ENCODE measurements at regions not wholly inside any gene's neighbourhood (a gene's known extent, or its start where the extent isn't known, plus 50 kb on each side); places are given as distances from the start of the nearest gene placed in this dataset.
"Not testable (repeated sequence)": the region's sequence is repeated elsewhere in the genome, so short reads cannot be mapped to it uniquely, and the experiment has no call there.

- no peak for DNase-seq
These were observed 150.5 kb upstream of the LPP start for GRCh38 chr3:188003188-188004171.

- no peak for DNase-seq
These were observed 147.1 kb upstream of the LPP start for GRCh38 chr3:188006726-188007393.

GRCh38 chr3:188007897-188008296 is 146.1 kb upstream of the LPP start:
- DNase-seq: no peak

- DNase-seq: no peak
These were observed 145.3 kb upstream of the LPP start for GRCh38 chr3:188008582-188009213.

- no peak for DNase-seq
These were observed 143.5 kb upstream of the LPP start for GRCh38 chr3:188010478-188010877.

GRCh38 chr3:188019727-188020126 is 134.2 kb upstream of the LPP start:
- DNase-seq: no peak

GRCh38 chr3:188021041-188021440 is 132.9 kb upstream of the LPP start:
- DNase-seq: no peak

GRCh38 chr3:188021502-188022040 is 132.4 kb upstream of the LPP start:
- no peak for DNase-seq

- not testable (repeated sequence) for DNase-seq
These were observed 131.1 kb upstream of the LPP start for GRCh38 chr3:188022902-188023301.

- no peak for DNase-seq
These were observed 128.4 kb upstream of the LPP start for GRCh38 chr3:188025555-188025954.

GRCh38 chr3:188026191-188026968 is 127.6 kb upstream of the LPP start:
- DNase-seq: no peak

GRCh38 chr3:188031121-188031520 is 122.8 kb upstream of the LPP start:
- DNase-seq: no peak

- no peak for DNase-seq
These were observed 119.0 kb upstream of the LPP start for GRCh38 chr3:188034989-188035388.

GRCh38 chr3:188036375-188037194 is 117.4 kb upstream of the LPP start:
- DNase-seq: no peak

- DNase-seq: no peak
These were observed 116.7 kb upstream of the LPP start for GRCh38 chr3:188037195-188037718.

- no peak for DNase-seq
These were observed 115.9 kb upstream of the LPP start for GRCh38 chr3:188037965-188038581.

- DNase-seq: no peak
These were observed 112.8 kb upstream of the LPP start for GRCh38 chr3:188041193-188041592.

- DNase-seq: no peak
These were observed 112.1 kb upstream of the LPP start for GRCh38 chr3:188041895-188042294.

GRCh38 chr3:188042466-188042865 is 111.5 kb upstream of the LPP start:
- no peak for DNase-seq

- no peak for DNase-seq
These were observed 110.1 kb upstream of the LPP start for GRCh38 chr3:188043891-188044290.
